GM23338 (cell line): ENCODE measurements at regions not wholly inside any gene's neighbourhood (a gene's known extent, or its start where the extent isn't known, plus 50 kb on each side); places are given as distances from the start of the nearest gene placed in this dataset.

Experiments
- ATAC-seq: fragments of 200-7000 bp; cut with Tn5 transposase; 3 replicates; pipeline ENCODE4 v1.9.1; 2020
- DNase-seq: peaks from one replicate; pipeline ENCODE4 v3.0.0-alpha.2; 2015; ENCODE audit warnings: low spot score
- H2AFZ ChIP-seq: fragments of 200-600 bp; sonication (generic); 2 replicates; pipeline ENCODE4 v1.8.0; 2016; ENCODE audit warnings: antibody characterized with exemption, mild to moderate bottlenecking, moderate library complexity
- H3F3A ChIP-seq: fragments of 200-600 bp; sonication (generic); replicated peaks from 2 replicates; pipeline ENCODE4 v1.8.0; 2017; ENCODE audit warnings: antibody characterized with exemption, mixed run types, low read depth
- H3K27ac ChIP-seq: fragments of 200-600 bp; sonication (generic); 2 replicates; pipeline ENCODE4 v1.6.1; 2016; ENCODE audit warnings: low read depth
- H3K27me3 ChIP-seq: fragments of 200-600 bp; sonication (generic); 2 replicates; pipeline ENCODE4 v1.8.0; 2016; ENCODE audit warnings: mild to moderate bottlenecking, mixed run types, moderate library complexity; ENCODE audit not compliant: insufficient read depth
- H3K36me3 ChIP-seq: fragments of 200-600 bp; sonication (generic); 2 replicates; pipeline ENCODE4 v1.8.0; 2016; ENCODE audit warnings: mild to moderate bottlenecking; ENCODE audit not compliant: insufficient read depth
- H3K4me1 ChIP-seq: fragments of 200-600 bp; sonication (generic); 2 replicates; pipeline ENCODE4 v1.8.0; 2016; ENCODE audit warnings: mild to moderate bottlenecking, moderate library complexity; ENCODE audit not compliant: insufficient read depth
- H3K4me2 ChIP-seq: fragments of 200-600 bp; sonication (generic); 2 replicates; pipeline ENCODE4 v1.7.1; 2017; ENCODE audit warnings: mixed run types
- H3K4me3 ChIP-seq: fragments of 200-600 bp; sonication (generic); 2 replicates; pipeline ENCODE4 v1.6.1; 2016; ENCODE audit warnings: mixed run types
- H3K79me2 ChIP-seq: fragments of 200-600 bp; sonication (generic); replicated peaks from 2 replicates; pipeline ENCODE4 v1.8.0; 2017; ENCODE audit warnings: mild to moderate bottlenecking; ENCODE audit not compliant: insufficient read depth
- H3K9me2 ChIP-seq: fragments of 200-600 bp; sonication (generic); 2 replicates; pipeline ENCODE4 v1.8.0; 2017; ENCODE audit not compliant: insufficient read depth
- H4K20me1 ChIP-seq: fragments of 200-600 bp; sonication (generic); replicated peaks from 2 replicates; pipeline ENCODE4 v1.8.0; 2017; ENCODE audit warnings: mild to moderate bottlenecking; ENCODE audit not compliant: insufficient read depth
- H3K27ac Mint-ChIP-seq: 2 replicates; pipeline ENCODE4 v1.8.0; 2020; ENCODE audit warnings: inconsistent platforms, mild to moderate bottlenecking, moderate library complexity, mixed read lengths
- H3K27me3 Mint-ChIP-seq: 3 replicates; pipeline ENCODE4 v1.8.0; 2022; ENCODE audit warnings: low read depth, mild to moderate bottlenecking, moderate library complexity, mixed read lengths, inconsistent platforms; ENCODE audit not compliant: insufficient read depth, poor library complexity
- H3K36me3 Mint-ChIP-seq: 3 replicates; pipeline ENCODE4 v1.8.0; 2021; ENCODE audit warnings: low read depth, mild to moderate bottlenecking, inconsistent platforms, moderate library complexity, mixed read lengths
- H3K4me1 Mint-ChIP-seq: 3 replicates; pipeline ENCODE4 v1.8.0; 2020; ENCODE audit warnings: mild to moderate bottlenecking, inconsistent platforms, mixed read lengths
- H3K4me3 Mint-ChIP-seq: 3 replicates; pipeline ENCODE4 v1.8.0; 2021; ENCODE audit warnings: moderate library complexity, mild to moderate bottlenecking, inconsistent platforms, mixed read lengths
- H3K9me3 Mint-ChIP-seq: 3 replicates; pipeline ENCODE4 v1.8.0; 2020; ENCODE audit warnings: moderate library complexity, mild to moderate bottlenecking, inconsistent platforms, mixed read lengths
- CREB1 ChIP-seq: fragments of 250-450 bp; sonication (Bioruptor Pico); IDR thresholded peaks from 2 replicates; pipeline ENCODE4 v1.5.0; 2020; ENCODE audit warnings: low read depth, mild to moderate bottlenecking, moderate library complexity
- ETS1 ChIP-seq: IDR thresholded peaks from 2 replicates; pipeline ENCODE4 v1.6.1; 2016; ENCODE audit warnings: antibody characterized with exemption
- EZH2phosphoT487 ChIP-seq: fragments of 200-600 bp; sonication (generic); IDR thresholded peaks from one replicate; pipeline ENCODE4 v1.8.1; 2018; ENCODE audit warnings: antibody characterized with exemption; ENCODE audit not compliant: unreplicated experiment
- JUNB ChIP-seq: IDR thresholded peaks from one replicate; pipeline ENCODE4 v1.6.1; 2016; ENCODE audit warnings: antibody characterized with exemption; ENCODE audit not compliant: unreplicated experiment
- POLR2AphosphoS5 ChIP-seq: IDR thresholded peaks from 2 replicates; pipeline ENCODE4 v1.6.1; 2016; ENCODE audit warnings: antibody characterized with exemption, low read depth
- STAT1 ChIP-seq: IDR thresholded peaks from one replicate; pipeline ENCODE4 v1.6.1; 2016; ENCODE audit warnings: antibody characterized with exemption; ENCODE audit not compliant: unreplicated experiment
- ZNF114 ChIP-seq: fragments of 250-450 bp; sonication (Bioruptor Pico); IDR thresholded peaks from 2 replicates; pipeline ENCODE4 v1.5.0; 2020; ENCODE audit warnings: mild to moderate bottlenecking, moderate library complexity
- ZNF331 ChIP-seq: fragments of 250-450 bp; sonication (Bioruptor Pico); IDR thresholded peaks from 2 replicates; pipeline ENCODE4 v1.5.0; 2020; ENCODE audit warnings: low read depth, mild to moderate bottlenecking, moderate library complexity
- ZNF462 ChIP-seq: fragments of 250-450 bp; sonication (Bioruptor Pico); IDR thresholded peaks from 2 replicates; pipeline ENCODE4 v1.5.0; 2020; ENCODE audit warnings: mild to moderate bottlenecking, moderate library complexity
- TF ChIP-seq, protein P1 (sequence below), 2 experiments: fragments of 200-600 bp in 1 of 2; sonication (generic) in 1 of 2; conservative IDR thresholded peaks; 2 replicates each; pipeline versions ENCODE4 v1.5.1 to v1.6.1; 2016 to 2017; ENCODE audit warnings: antibody characterized with exemption in 2 of 2, low read depth in 2 of 2, mild to moderate bottlenecking in 2 of 2, moderate library complexity in 1 of 2

DNA sequence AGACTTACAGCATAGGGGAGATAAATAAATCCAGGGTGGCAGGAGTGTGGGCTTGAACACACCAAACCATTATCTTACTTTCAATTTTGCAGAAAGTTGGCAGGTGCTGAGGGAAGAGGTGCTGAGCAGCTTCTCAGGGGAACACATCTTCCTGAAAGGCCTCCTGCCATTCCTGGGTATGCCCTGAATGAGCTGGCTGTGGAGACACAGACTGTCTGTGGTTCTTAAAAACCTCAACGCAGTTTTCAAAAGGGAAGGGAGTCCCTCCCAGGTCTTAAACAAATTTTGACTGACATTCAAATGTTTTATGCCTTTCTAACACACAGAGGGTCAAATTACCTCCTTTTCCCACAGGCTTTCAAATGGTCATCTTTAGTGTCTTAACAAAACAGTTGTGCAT lies 166.9 kb downstream of the TNFSF18 start:
- Mint-ChIP-seq H3K27me3 (no peaks in the 10 kb centered on the region), H3K9me3 (no peaks in the 10 kb centered on the region), H3K36me3 (no peaks in the 10 kb centered on the region), H3K27ac (no peak overlapping the region), H3K4me1 (peaks cover 6% of the 10 kb centered on the region), H3K4me3 (no peak overlapping the region)
- Histone ChIP-seq H4K20me1 (no peaks in the 10 kb centered on the region), H2AFZ (peak overlapping the region; percentile 56; the same call in 1 of the 2 replicates), H3K79me2 (no peaks in the 10 kb centered on the region), H3F3A (no peaks in the 10 kb centered on the region), H3K4me2 (no peak overlapping the region), H3K4me3 (no peak overlapping the region), H3K36me3 (no peaks in the 10 kb centered on the region), H3K4me1 (peaks cover 3% of the 10 kb centered on the region; the same call in 1 of the 2 replicates), H3K27me3 (no peaks in the 10 kb centered on the region), H3K9me2 (0 out of 2 replicates have a peak, but pooled peaks cover 6% of the 10 kb centered on the region), H3K27ac (no peak overlapping the region)
- ATAC-seq (no peak), DNase-seq (no peak)
- TF ChIP-seq STAT1 (no peak), ZNF331 (CRISPR knock-in tag) (no peak), JUNB (no peak), CREB1 (CRISPR knock-in tag) (no peak), ZNF114 (CRISPR knock-in tag) (no peak), ETS1 (no peak), EZH2phosphoT487 (no peak), POLR2AphosphoS5 (no peak), ZNF462 (CRISPR knock-in tag) (no peak)
- TF ChIP-seq, protein P1, sequence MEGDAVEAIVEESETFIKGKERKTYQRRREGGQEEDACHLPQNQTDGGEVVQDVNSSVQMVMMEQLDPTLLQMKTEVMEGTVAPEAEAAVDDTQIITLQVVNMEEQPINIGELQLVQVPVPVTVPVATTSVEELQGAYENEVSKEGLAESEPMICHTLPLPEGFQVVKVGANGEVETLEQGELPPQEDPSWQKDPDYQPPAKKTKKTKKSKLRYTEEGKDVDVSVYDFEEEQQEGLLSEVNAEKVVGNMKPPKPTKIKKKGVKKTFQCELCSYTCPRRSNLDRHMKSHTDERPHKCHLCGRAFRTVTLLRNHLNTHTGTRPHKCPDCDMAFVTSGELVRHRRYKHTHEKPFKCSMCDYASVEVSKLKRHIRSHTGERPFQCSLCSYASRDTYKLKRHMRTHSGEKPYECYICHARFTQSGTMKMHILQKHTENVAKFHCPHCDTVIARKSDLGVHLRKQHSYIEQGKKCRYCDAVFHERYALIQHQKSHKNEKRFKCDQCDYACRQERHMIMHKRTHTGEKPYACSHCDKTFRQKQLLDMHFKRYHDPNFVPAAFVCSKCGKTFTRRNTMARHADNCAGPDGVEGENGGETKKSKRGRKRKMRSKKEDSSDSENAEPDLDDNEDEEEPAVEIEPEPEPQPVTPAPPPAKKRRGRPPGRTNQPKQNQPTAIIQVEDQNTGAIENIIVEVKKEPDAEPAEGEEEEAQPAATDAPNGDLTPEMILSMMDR (conservative IDR thresholded peaks at IDR 0.05; ENCODE audit: low read depth in 2 of 2), result no peak
